ENCODE measurements at regions not wholly inside any gene's neighbourhood (a gene's known extent, or its start where the extent isn't known, plus 50 kb on each side); places are given as distances from the start of the nearest gene placed in this dataset.

DNA sequence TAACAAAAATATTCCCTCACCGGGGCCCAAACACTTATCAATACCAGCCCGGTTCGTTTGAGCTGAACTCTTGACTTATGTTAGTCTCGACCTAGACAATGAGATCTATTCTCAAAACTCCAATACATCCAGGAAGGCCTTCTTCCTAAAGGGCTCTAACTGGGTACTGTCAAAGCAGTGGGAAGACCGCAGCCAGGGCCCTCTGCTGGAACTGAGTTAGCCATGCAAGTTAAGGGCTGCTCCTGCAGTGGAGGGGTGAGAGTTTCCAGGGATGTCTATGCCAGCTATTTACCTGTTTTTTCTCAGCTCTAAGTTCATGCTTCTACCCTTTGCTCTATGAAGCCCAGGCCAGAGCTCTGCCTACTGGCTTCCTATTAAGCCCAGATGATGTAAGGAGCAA, 348.8 kb downstream of the GXYLT1 start:
- no peaks in the 10 kb centered on the region for H3K4me1 ChIP-seq (ENCODE audit: insufficient read depth, low read length)
- no peak overlapping the region for H3K27ac ChIP-seq (ENCODE audit: low read length)
- H3K9ac ChIP-seq (ENCODE audit: low read length) = no peak overlapping the region
- DNase-seq (peak; percentile 27), ATAC-seq (no peak; the same call in 1 of the 2 replicates)
- no peaks in the 10 kb centered on the region for H3K36me3 ChIP-seq (ENCODE audit: low read depth, low read length)
- TF ChIP-seq, protein P1, sequence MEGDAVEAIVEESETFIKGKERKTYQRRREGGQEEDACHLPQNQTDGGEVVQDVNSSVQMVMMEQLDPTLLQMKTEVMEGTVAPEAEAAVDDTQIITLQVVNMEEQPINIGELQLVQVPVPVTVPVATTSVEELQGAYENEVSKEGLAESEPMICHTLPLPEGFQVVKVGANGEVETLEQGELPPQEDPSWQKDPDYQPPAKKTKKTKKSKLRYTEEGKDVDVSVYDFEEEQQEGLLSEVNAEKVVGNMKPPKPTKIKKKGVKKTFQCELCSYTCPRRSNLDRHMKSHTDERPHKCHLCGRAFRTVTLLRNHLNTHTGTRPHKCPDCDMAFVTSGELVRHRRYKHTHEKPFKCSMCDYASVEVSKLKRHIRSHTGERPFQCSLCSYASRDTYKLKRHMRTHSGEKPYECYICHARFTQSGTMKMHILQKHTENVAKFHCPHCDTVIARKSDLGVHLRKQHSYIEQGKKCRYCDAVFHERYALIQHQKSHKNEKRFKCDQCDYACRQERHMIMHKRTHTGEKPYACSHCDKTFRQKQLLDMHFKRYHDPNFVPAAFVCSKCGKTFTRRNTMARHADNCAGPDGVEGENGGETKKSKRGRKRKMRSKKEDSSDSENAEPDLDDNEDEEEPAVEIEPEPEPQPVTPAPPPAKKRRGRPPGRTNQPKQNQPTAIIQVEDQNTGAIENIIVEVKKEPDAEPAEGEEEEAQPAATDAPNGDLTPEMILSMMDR (conservative IDR thresholded peaks at IDR 0.05; ENCODE audit: low read depth, low read length) = peak; percentile 47
- TF ChIP-seq EZH2 (IDR thresholded peaks at IDR 0.05; ENCODE audit: low read length, unreplicated experiment) = no peak
- no peak for TF ChIP-seq EZH2phosphoT487 (IDR thresholded peaks at IDR 0.05; ENCODE audit: borderline replicate concordance, low read length)
- H2AFZ ChIP-seq (ENCODE audit: low read length) = no peak overlapping the region
- intact Hi-C loops (cut with micrococcal nuclease) = no loop called here
- no peaks in the 10 kb centered on the region for H3K79me2 ChIP-seq (ENCODE audit: low read length)
- CTCF ChIA-PET = no interaction called here
- H3F3A ChIP-seq (ENCODE audit: low read length, unreplicated experiment) = no peaks in the 10 kb centered on the region
- no peak overlapping the region for H3K4me3 ChIP-seq (ENCODE audit: low read length)
- peaks cover 47% of the 10 kb centered on the region for H3K27me3 ChIP-seq (ENCODE audit: low read length)
- no peaks in the 10 kb centered on the region for H3K9me2 ChIP-seq (replicated peaks; ENCODE audit: low read length)
- no TSS peak for BruUV-seq (replicated peaks)
- peaks cover 5% of the 10 kb centered on the region for H3K9me3 ChIP-seq (ENCODE audit: low read length)
- H4K20me1 ChIP-seq (ENCODE audit: low read length) = no peaks in the 10 kb centered on the region
- POLR2A ChIA-PET (ENCODE audit: unreplicated experiment) = no interaction called here
- no peak overlapping the region for H3K4me2 ChIP-seq (ENCODE audit: low read length)

DNA sequence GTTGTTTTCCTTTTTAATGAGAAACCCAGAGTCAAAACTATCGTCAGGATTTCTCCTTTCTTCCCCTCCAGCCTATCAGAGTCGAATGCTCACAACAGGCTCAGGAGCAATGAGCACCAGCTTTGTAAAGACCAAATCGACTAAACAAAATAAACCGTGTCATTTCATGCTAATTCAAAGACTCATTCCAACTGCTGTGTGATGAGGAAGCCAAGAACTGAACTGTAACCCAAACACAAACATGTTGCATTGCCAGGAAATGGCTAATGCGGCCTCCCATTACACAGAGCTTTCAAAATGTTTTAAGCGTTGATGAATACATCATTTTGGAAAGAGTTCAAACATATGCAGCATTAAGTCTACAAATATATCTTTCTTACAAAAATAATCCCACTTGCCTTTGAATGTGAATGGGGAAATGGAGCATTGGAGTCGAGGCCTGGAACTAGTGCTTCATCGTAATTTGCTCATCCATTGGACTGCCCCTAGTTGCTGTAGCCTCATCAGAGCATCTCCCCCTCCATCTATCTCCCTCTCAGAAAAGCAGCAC, 349.5 kb downstream of the GXYLT1 start:
- Histone ChIP-seq H3K4me1 (ENCODE audit: insufficient read depth, low read length) (no peaks in the 10 kb centered on the region), H3K4me3 (ENCODE audit: low read length) (no peak overlapping the region), H3K27ac (ENCODE audit: low read length) (no peak overlapping the region), H3K9me3 (ENCODE audit: low read length) (peaks cover 8% of the 10 kb centered on the region), H3F3A (ENCODE audit: low read length, unreplicated experiment) (no peaks in the 10 kb centered on the region), H3K9me2 (replicated peaks; ENCODE audit: low read length) (no peaks in the 10 kb centered on the region), H3K27me3 (ENCODE audit: low read length) (peaks cover 47% of the 10 kb centered on the region), H2AFZ (ENCODE audit: low read length) (no peak overlapping the region), H4K20me1 (ENCODE audit: low read length) (no peaks in the 10 kb centered on the region), H3K36me3 (ENCODE audit: low read depth, low read length) (no peaks in the 10 kb centered on the region), H3K9ac (ENCODE audit: low read length) (no peak overlapping the region), H3K4me2 (ENCODE audit: low read length) (no peak overlapping the region), H3K79me2 (ENCODE audit: low read length) (no peaks in the 10 kb centered on the region)
- no TSS peak for BruUV-seq (replicated peaks)
- no peak for ATAC-seq
- ChIA-PET CTCF (no interaction called here), POLR2A (ENCODE audit: unreplicated experiment) (no interaction called here)
- TF ChIP-seq EZH2phosphoT487 (IDR thresholded peaks at IDR 0.05; ENCODE audit: borderline replicate concordance, low read length) (no peak), EZH2 (IDR thresholded peaks at IDR 0.05; ENCODE audit: low read length, unreplicated experiment) (no peak)
- TF ChIP-seq, protein P1 (conservative IDR thresholded peaks at IDR 0.05; ENCODE audit: low read depth, low read length) = no peak
- intact Hi-C loops (cut with micrococcal nuclease) = no loop called here
- DNase-seq = peak; percentile 4

DNA sequence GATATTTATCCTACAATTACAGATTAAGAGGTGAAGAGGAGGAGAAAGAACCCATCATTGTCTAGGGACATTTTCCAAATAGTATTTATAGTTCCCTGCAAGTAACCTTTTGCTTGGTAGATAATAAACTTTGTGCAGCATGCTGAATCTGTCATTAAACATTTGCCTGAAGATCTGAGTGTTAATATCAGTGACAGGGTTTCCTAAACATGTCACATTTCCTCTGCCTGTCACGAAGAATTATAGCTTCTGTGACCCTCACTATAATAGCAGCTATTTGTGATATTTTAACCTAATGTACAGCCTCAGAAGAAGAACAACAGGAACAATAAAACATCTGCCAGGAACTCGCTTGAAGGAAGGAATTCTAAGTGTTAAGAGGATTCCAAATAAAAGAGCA, 350.3 kb downstream of the GXYLT1 start:
- DNase-seq (no peak), ATAC-seq (no peak)
- no peak overlapping the region for H3K27ac ChIP-seq (ENCODE audit: low read length)
- no peaks in the 10 kb centered on the region for H4K20me1 ChIP-seq (ENCODE audit: low read length)
- intact Hi-C loops (cut with micrococcal nuclease) = no loop called here
- H3K9me3 ChIP-seq (ENCODE audit: low read length) = peaks cover 8% of the 10 kb centered on the region
- no peak overlapping the region for H3K4me3 ChIP-seq (ENCODE audit: low read length)
- ChIA-PET POLR2A (ENCODE audit: unreplicated experiment) (no interaction called here), CTCF (interaction anchor here (0.6 kb wide), 1 partner anchor 530 kb away, joined by 3 read pairs; no protein-coding TSS in a partner anchor)
- no peak overlapping the region for H2AFZ ChIP-seq (ENCODE audit: low read length)
- H3K36me3 ChIP-seq (ENCODE audit: low read depth, low read length) = no peaks in the 10 kb centered on the region
- no peaks in the 10 kb centered on the region for H3K9me2 ChIP-seq (replicated peaks; ENCODE audit: low read length)
- no TSS peak for BruUV-seq (replicated peaks)
- H3K27me3 ChIP-seq (ENCODE audit: low read length) = peaks cover 40% of the 10 kb centered on the region
- TF ChIP-seq EZH2 (IDR thresholded peaks at IDR 0.05; ENCODE audit: low read length, unreplicated experiment) = no peak
- TF ChIP-seq, protein P1 (conservative IDR thresholded peaks at IDR 0.05; ENCODE audit: low read depth, low read length) = no peak
- TF ChIP-seq EZH2phosphoT487 (IDR thresholded peaks at IDR 0.05; ENCODE audit: borderline replicate concordance, low read length) = no peak
- no peaks in the 10 kb centered on the region for H3F3A ChIP-seq (ENCODE audit: low read length, unreplicated experiment)
- no peaks in the 10 kb centered on the region for H3K79me2 ChIP-seq (ENCODE audit: low read length)
- H3K4me2 ChIP-seq (ENCODE audit: low read length) = no peak overlapping the region
- no peaks in the 10 kb centered on the region for H3K4me1 ChIP-seq (ENCODE audit: insufficient read depth, low read length)
- no peak overlapping the region for H3K9ac ChIP-seq (ENCODE audit: low read length)

All from PC-3 (cell line).